GM21515 (cell line): ENCODE measurements at regions not wholly inside any gene's neighbourhood (a gene's known extent, or its start where the extent isn't known, plus 50 kb on each side); places are given as distances from the start of the nearest gene placed in this dataset.

Experiments used
- ATAC-seq: cut with Tn5 transposase; IDR thresholded peaks from one replicate; pipeline ENCODE4 v1.9.1; 2021; ENCODE audit not compliant: unreplicated experiment

DNA sequence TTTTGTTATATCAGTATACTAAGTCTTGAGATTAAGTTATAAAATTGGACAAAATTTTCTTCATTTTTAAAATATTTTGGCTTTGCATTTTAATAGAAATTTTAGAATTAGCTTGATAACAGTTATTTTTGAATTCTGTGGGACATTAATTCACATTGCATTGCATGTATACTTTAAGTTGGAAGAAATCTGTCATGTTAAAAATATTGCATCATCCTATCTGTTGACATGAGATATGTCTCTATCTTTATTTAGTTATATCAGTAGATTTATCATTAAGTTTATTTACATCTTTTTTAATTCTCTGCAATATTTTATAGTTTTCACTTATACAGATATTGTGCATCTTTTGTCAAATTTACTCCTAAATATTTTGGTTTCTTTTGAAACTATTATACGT, 904.6 kb upstream of the NR2F2 start:
- no peak for ATAC-seq

DNA sequence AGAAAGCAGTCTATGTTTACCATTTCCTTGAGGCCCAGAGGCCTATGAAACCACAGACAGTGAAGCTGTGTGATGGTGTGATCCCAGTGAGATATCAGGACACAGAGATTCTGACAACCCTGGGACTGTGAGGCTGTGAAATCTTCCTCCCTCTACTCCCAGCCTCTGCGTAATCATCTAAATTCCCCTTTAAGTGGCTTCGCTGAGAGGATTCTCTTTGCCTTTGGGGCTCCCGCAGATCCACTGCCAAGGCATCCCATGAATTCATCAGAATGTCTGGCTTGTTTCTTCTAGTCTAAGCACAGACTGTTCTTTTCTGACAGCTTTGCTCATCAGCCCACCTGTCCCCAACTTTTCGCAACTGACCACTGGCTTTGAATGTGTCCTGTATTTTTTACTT, 901.2 kb upstream of the NR2F2 start:
- ATAC-seq: no peak

DNA sequence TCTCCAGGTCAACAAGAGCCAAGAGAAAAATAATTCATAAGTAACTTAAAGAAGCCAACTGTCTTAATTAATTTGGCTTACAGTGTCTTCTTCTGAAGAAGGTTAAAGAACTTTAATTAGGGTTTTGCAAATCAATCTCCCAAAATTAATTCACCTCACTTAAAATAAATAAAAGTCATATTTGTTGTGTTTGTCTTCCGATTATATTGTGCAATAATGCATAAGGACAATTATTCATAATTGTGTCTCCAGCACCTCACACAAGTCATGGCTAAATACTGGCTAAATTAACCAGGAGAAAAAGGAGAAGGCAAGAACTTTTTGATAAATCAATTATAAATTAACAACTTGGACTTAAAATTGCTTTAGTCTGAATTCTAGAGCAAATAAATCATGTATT, 899.0 kb upstream of the NR2F2 start:
- ATAC-seq: no peak

DNA sequence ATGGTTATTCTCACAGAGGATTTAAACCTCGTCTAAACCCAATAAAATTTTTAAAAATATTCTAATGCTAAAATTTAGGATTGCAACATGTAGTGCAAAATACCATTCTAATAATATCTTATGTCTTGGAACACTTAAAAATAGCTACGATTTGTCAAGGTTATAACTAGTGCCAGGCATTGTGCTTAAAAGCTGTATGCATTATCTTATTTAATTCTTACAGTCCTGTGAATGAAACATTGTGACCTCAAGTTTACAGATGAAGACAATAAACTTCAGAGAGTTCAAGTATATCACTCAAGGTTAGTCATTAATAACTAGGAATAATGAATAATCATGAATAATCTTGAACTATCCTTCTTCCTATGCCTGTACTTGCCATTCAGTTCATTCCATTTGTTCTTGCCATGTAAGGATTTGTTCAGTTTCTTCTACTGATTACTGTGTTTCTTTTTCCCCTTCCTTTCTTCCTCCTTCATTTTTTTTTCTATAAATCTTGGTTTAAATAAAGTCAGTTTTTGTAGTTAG, 897.6 kb upstream of the NR2F2 start:
- no peak for ATAC-seq

DNA sequence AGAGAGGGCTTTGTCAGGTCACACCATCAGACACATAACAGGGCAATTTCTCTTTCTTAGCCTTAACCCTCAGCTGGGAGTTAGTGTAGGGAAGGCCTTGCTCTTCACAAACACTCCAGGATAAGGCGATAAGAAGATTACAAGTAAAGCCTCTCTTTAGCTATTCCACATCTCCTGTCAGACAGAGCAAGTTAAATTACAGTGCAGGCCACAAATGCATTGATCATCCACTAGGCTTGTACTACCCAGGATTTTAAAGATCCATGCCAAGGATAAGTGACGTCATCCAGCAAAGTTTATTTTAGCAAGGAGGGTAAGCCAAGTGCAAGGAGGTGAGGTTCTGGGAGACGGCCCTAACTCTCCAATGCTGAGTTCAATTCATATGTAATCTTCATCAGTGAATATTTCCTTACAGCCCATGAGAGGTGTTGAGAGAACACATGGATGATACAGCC, 890.6 kb upstream of the NR2F2 start:
- ATAC-seq: no peak

DNA sequence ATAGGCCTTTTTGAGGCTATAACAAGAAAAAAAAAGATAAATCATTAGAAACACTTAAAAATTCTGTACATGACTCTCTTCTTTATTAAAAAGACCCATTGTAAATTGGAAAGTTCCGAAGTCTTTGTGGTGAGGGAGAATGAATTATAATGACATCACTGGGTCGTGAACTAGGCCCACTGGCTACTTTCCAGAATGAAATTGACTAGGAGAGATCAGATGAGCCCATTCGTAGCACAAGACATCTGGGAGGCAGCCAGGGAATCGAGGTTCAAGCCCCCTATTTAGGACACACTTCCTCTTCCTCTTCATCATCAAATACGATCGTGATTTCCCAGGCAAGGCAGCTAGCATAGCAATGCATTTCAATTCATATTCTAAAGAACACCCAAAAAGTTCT, 889.8 kb upstream of the NR2F2 start:
- no peak for ATAC-seq

DNA sequence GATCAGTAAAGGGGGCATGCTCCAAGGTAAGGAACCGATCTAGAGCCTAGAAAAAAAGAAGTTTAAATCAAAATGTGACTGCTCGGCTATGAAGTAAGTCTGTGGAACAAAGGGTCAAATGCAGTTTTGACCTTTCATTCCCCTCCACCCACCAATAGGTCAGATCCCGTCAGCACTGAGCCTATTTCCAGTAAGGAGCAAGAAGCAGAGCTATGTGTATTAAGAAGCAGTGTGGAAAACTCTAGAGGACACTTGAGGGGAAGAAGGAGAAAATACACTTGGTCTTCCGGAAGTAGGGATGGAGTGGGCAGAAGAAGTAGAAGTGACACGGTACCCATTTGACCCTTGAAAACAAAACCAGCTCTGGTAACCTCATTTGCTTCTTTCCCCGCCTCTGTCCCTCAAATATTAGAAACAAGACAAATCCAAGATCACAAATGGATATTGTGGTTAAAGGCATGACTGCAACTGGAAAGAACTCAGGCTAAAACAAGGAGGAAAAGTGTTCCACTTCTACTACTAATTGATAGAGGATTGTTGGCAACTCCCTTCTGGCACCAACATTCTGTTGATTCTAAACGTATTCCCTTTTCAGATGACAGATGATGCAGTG, 888.3 kb upstream of the NR2F2 start:
- ATAC-seq: no peak

DNA sequence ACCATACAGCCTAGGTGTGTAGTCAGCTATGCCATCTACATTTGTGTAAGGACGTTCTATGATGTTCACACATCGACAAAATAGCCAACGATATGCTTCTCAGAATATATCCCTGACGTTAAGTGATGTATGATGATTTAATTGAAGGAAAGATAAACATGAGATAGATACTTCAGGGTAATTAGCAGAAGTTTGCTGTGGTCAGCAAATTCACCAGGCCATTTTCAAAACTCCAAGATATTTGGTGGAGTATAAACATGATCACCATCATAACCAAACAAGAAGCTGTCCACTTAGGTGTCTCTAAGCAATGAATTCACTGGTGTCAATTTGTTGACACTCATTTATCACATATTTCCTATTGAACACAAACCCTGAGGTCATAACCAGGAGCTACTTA, 885.6 kb upstream of the NR2F2 start:
- no peak for ATAC-seq

DNA sequence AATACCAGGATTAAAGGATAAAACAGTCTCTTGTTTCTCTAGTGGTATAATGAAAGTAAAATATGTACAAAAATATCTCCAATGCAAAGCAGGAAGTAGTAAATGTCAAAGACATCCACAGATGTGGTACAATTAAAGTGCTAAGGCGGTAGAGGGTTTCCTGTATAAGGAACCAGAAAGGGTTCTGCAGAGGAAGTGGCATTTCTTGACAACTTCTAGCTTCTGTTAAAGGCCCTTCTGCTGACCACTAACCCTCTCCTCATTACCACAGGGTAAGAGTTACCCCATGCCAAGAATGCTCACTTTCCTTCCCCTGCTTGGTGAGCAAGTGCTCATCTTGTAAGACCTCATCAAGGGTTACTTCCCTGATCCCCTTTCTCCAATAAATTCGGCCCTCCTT, 883.6 kb upstream of the NR2F2 start:
- no peak for ATAC-seq

DNA sequence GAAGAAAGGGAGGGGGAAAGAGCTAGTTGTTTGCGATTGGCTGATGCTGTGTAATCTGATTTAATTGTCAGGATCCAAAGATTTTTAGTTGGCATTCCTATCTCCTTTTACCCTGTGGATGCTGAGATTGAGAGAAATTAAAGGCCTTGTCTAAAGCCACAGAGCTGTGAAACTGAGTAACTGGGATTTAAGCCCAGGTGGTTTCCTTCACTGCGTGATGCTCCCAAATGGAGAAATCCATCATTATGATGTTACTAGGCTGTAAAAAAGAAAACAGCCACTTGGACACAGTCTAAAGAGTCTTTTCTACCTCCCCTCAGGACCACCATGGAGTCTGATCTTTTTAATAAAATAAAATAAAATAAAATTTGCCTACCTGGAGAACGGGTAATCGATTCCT, 883.0 kb upstream of the NR2F2 start:
- ATAC-seq: no peak

DNA sequence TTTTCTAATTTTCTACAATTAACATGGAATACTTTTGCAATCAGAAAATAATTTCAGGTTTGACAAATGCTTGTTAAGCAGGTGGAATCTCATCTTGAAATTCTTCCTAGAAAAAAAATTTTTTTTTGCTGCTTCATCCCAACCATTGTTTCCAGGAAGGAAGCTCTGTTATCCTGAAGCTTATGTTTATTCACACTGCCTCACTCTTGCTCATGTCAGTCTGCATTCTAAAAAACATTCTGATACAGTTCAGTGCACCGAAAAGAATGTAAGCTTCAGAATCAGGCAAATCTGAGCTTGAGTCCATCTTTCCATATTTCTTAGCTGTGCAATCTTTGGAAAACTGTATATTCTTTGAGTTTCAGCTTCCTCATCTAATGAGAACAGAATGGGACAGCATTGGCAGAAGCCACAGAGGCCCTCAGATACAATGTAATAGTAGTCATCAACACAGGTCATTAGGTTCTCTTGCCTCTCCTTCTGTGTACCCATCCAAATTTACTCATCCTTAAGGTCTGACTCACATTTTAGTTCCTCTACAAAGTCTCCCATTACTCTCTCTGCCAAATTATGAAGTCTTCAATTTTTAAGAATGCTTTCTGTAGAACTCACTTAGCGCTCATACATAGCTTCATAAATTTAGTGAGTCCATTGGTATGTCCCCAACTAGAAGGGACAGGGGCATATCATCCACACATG, 881.8 kb upstream of the NR2F2 start:
- no peak for ATAC-seq

DNA sequence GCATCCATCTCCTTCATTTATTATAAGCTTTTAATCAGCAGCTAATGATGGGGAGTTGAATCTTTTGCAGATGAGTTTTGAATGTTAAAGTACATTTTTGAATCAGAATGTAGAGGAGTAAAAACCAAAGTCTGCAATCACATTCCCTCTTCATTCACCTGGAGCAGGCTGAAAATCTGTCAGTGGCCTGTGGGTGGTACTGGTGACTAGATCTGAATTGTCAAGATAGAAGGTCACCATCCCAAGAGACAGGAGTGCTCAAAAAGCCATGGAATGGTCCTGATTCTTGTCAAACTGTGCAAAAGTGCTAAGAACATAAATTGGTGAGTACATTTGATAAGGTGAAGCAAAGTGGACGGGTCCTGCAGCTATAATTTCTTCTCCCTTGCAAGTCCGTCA, 881.3 kb upstream of the NR2F2 start:
- ATAC-seq: no peak

DNA sequence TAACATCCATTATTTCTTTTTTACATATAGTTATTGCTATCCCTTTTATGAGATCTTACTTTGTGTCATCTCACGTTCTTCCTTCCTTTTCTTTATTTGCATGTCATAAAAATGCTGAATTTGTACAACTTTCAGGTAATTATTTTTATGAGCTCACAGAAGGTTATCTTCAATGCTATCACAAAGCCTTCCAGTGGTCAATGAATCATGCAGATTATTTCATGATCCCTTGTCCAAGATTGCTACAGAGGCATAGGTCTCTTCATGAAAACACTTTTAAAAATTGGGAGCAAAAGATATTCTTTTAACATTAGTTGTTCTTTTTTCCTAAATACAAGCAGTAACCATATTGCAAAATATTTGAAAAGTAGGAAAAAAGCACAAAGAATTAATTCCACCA, 880.1 kb upstream of the NR2F2 start:
- ATAC-seq: no peak

DNA sequence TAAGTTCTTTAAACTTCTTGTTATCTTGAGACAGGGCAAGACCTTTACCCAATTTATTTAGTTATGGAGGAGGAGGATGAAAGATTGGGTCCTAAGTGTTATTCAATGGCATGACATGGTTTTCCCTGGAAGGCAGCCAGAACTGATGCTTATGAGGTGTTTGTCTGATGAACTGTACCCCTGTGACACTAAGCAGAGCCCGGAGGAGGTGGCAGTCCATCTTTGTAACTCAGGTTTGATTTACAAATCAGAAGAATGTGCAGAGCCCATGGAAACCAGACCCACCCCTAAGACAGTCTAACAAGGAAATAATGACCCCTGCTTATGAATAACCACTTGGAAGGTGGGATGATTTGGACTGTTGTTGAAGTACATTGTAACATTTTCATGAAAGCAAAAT, 878.6 kb upstream of the NR2F2 start:
- no peak for ATAC-seq

DNA sequence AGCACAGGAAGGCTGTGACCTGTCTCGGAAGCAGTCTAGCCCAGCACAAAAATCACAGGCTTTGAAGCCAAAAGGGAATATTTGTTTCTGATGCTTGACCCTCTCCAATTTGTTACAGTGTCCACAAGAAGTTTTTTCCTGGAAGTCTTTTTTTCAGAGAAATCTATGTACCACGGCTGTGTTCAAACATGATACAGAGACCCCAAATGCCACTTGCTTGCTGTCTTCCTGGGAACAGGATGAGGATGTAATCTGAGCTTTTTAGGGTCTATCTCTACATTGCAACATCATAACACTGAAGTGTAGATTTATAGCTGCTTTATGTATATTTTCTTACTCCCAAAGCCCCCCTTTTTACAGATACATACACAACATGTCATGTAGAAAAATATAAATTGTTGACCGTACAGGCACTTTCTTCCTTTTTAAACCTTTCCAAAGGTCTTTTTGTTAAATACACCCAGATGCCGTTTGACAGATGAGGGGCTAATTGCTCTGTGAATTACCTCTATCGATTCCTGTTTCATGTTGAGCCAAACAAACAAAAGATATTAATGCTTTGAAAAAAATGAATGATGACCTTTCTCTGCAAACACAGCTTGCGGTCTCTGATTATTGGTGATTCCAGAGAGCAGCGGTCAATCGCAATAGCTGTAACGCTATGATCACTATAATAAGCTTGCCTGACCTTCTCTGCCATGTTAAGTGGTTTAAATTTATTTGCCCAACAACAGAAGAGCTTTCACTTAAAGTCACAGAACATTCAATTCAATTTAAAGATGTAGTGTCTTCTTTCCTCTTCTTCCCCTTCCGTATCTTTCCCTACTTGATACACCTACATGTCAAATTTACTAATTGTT, 875.9 kb upstream of the NR2F2 start:
- no peak for ATAC-seq

DNA sequence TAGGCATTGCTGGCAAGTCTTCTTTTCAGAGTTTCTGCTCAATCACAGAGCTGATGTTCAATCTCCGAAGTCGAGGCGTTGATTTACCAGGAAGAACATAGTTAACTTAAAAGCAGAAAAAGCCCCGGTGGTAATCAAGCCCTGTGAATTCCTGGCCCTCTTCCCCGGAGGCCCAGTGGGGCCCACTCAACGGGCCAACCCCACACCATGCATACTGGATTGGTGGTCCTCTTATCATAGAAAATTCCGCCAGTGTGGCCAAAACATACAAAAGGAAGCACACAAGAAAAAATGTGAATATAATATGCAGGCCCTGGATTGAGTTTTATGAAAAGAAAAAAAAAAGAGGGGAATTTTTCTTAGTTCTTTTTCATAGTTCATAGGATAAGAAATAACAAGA, 873.0 kb upstream of the NR2F2 start:
- no peak for ATAC-seq

DNA sequence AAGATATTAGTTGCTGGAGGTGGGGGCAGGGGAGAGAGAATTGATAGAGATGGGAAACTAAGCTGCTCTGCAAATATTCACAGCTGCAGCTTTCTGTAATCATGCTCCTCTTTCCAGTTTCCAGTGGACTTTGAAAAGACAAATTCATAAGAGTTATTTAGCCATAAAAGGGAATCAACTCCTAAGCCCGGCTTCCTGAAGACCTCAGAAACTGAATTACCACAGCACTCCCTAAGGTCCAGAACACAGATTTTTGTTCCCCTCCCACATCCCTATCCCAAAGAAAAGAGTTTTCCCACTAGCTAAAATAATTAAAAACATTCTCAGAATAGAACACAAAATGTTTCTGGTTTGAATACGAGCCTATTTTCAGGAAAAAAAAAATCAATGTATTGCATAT, 871.8 kb upstream of the NR2F2 start:
- ATAC-seq: no peak

DNA sequence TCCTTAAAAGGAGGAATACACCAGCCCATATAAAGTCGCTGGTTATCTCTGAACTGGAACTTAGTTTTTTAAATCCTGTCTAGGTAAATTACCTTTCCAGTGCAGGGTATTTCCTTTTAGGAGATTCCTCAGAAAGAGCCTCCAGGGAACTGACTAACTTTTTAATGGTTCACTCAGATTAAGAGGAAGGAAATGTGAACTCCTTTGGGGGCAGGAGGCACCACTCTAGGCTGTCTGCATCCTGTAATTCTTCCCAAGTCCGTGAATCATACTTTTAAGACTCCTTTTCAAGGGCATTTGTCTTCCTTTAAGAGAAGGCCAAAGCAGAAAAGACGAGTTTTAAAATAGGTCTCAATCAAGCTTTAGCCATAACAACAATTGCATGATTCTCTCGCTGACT, 871.2 kb upstream of the NR2F2 start:
- no peak for ATAC-seq

DNA sequence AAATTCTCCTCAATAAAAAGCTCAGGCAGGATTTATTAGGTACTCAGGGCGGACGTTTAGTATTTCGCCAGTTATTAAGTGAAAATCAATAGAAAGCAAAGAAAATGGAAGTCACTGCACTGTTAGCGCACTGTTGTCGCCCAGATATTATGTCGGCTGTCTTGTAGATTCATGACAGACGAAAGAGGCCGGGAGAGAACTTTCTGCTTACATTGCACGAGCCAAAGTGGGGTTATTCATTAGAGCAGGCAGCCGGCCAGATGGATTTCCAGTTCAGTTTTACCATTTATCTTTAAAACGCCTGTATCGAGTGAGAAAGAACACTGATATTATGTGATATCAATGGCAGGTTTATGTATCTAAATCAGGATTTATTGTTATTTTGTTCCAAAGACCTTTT, 866.0 kb upstream of the NR2F2 start:
- no peak for ATAC-seq

DNA sequence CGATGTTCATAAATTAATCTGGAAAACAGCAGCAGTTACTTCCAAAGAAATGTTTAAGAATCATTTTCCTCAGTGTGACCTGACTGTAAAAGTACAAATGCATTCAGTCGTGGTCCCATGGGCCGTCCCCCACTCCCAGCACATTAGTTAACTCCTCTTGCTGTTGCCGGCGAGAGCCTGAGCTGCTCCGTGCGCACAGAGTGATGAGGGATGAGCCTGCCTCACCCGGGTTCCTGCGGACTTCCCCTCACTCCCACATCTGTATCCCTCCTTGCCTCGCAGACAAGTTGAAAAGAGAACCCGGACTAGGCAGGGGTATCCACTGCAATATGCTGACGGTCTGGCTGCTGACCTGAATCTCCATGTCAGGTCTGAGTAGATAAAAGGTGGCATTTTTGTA, 861.7 kb upstream of the NR2F2 start:
- no peak for ATAC-seq

DNA sequence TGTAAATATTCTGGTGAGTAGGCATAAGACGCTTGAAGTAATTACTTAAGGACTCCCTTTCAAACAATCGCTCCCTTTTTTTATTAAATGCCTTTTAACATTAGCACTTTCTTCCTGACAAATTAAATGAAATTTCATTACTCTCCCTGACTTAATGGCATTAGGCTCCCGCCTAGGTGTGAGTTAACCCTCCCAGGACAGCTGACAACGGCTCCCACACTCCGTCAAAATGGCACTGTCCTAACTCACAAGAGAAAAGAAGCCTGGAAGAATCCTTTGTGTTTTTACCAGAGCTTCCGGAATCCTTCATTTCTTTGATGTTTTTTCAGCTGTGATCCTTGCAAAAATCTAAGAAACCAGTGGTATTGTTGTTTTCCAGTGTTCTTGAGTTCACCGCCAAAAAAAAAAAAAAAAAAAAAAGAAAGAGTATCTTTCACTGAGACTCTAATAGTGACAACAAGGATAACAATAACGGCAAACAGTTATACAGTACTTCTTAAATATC, 861.0 kb upstream of the NR2F2 start:
- no peak for ATAC-seq

DNA sequence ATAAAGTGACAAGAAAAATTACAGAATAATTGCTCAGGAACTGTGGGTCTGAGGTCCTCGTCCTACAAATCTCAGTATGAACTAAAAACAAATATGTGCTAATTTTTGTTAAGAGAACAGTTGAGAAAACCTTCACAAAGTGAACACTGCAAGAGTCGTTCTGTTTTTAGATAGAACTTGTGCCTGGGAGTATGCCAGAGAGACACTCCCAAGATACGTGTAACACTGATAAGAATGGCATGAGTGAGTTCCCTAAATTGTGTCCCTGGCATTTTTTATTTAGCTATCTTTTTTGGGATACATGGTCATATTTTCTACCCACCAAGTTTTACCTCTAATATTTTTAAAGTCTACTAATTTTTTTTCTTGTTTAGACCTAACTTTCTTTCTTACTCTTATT, 860.0 kb upstream of the NR2F2 start:
- ATAC-seq: no peak
